A673 (cell line): ENCODE measurements at regions not wholly inside any gene's neighbourhood (a gene's known extent, or its start where the extent isn't known, plus 50 kb on each side); places are given as distances from the start of the nearest gene placed in this dataset.
"Not testable (repeated sequence)": the region's sequence is repeated elsewhere in the genome, so short reads cannot be mapped to it uniquely, and the experiment has no call there.

Source experiments
- BruUV-seq: library from RNA; stranded (reverse); fragments of 400-500 nt; replicated peaks from 2 replicates; lab custom pipeline; 2021; lab: Mats Ljungman, UMichigan
- CTCF ChIA-PET: fragments of 300-600 bp; sonication (Branson Sonifier 250); formaldehyde crosslinking; loops from one replicate; lab custom pipeline; 2022; ENCODE audit warnings: antibody characterized with exemption; lab: Charles Lee
- POLR2A ChIA-PET: fragments of 300-600 bp; sonication (Branson Sonifier 250); formaldehyde crosslinking; loops from one replicate; lab custom pipeline; 2022; ENCODE audit warnings: antibody characterized with exemption; ENCODE audit not compliant: low non-redundant PET; lab: Charles Lee
- DNase-seq: peaks from one replicate; pipeline ENCODE4 v3.0.0-alpha.2; 2015; ENCODE audit warnings: low spot score
- H3K27ac ChIP-seq: fragments of 200-600 bp; sonication (generic); 2 replicates; pipeline ENCODE4 v1.5.1; 2016; ENCODE audit warnings: mixed run types, low read depth, mild to moderate bottlenecking, mixed read lengths, antibody characterized with exemption, low read length; ENCODE audit not compliant: poor library complexity, severe bottlenecking
- H3K27me3 ChIP-seq: fragments of 200-600 bp; sonication (generic); replicated peaks from 2 replicates; pipeline ENCODE4 v1.6.1; 2017; ENCODE audit warnings: mixed run types, low read depth, mild to moderate bottlenecking, mixed read lengths, antibody characterized with exemption, low read length; ENCODE audit not compliant: insufficient read depth, poor library complexity
- H3K36me3 ChIP-seq: fragments of 200-600 bp; sonication (generic); 2 replicates; pipeline ENCODE4 v1.6.1; 2016; ENCODE audit warnings: mixed run types, mild to moderate bottlenecking, mixed read lengths, antibody characterized with exemption, low read length; ENCODE audit not compliant: insufficient read depth, poor library complexity, severe bottlenecking
- H3K4me1 ChIP-seq: fragments of 200-600 bp; sonication (generic); 2 replicates; pipeline ENCODE4 v1.6.1; 2017; ENCODE audit warnings: mixed run types, mild to moderate bottlenecking, mixed read lengths, antibody characterized with exemption, low read length; ENCODE audit not compliant: insufficient read depth, poor library complexity, severe bottlenecking
- H3K4me3 ChIP-seq: fragments of 200-600 bp; sonication (generic); 2 replicates; pipeline ENCODE4 v1.5.1; 2016; ENCODE audit warnings: low read depth, mixed run types, mild to moderate bottlenecking, mixed read lengths, low read length; ENCODE audit not compliant: poor library complexity, severe bottlenecking
- H3K9me3 ChIP-seq: fragments of 200-600 bp; sonication (generic); 2 replicates; pipeline ENCODE4 v1.6.1; 2016; ENCODE audit warnings: mixed run types, low read depth, mild to moderate bottlenecking, mixed read lengths, antibody characterized with exemption, low read length; ENCODE audit not compliant: poor library complexity, severe bottlenecking
- CTCF ChIP-seq: fragments of 300-800, 200-600 bp; sonication (generic); conservative IDR thresholded peaks from 2 replicates; pipeline ENCODE4 v1.5.1; 2017; ENCODE audit warnings: low read depth, mild to moderate bottlenecking, antibody characterized with exemption, low read length, moderate library complexity, mixed read lengths
- EZH2 ChIP-seq: fragments of 200-600 bp; sonication (generic); IDR thresholded peaks from 2 replicates; pipeline ENCODE4 v1.6.1; 2017; ENCODE audit warnings: borderline replicate concordance, low read depth, mild to moderate bottlenecking, mixed read lengths, antibody characterized with exemption, low read length; ENCODE audit not compliant: poor library complexity, severe bottlenecking
- intact Hi-C: fragments of 100-400 bp; cut with micrococcal nuclease; formaldehyde crosslinking; loops from one replicate; pipeline ENCODE4 v1.10.0; 2022; ENCODE audit not compliant: unreplicated experiment

- no peaks in the 10 kb centered on the region for H3K36me3 ChIP-seq
- ChIA-PET CTCF (no interaction called here), POLR2A (no interaction called here)
- H3K9me3 ChIP-seq: no peaks in the 10 kb centered on the region
- no peaks in the 10 kb centered on the region for H3K27me3 ChIP-seq
- H3K27ac ChIP-seq: no peak overlapping the region
- BruUV-seq: no TSS peak
- intact Hi-C loops: no loop called here
- H3K4me1 ChIP-seq: no peaks in the 10 kb centered on the region
- DNase-seq: no peak
- H3K4me3 ChIP-seq: no peak overlapping the region
- TF ChIP-seq CTCF: no peak
- no peak for TF ChIP-seq EZH2
These were observed 532.7 kb upstream of the OLFM3 start for GRCh38 chr1:102529446-102529845.

GRCh38 chr1:102500758-102501157 is 504.0 kb upstream of the OLFM3 start:
- TF ChIP-seq EZH2 (no peak), CTCF (no peak)

GRCh38 chr1:102498929-102499328 is 502.2 kb upstream of the OLFM3 start:
- DNase-seq: no peak
- ChIA-PET CTCF (no interaction called here), POLR2A (no interaction called here)
- intact Hi-C loops: no loop called here
- no peak overlapping the region for H3K27ac ChIP-seq
- no peak overlapping the region for H3K4me3 ChIP-seq
- BruUV-seq: no TSS peak
- no peaks in the 10 kb centered on the region for H3K9me3 ChIP-seq
- TF ChIP-seq CTCF (no peak), EZH2 (no peak)
- H3K27me3 ChIP-seq: no peaks in the 10 kb centered on the region
- H3K4me1 ChIP-seq: no peaks in the 10 kb centered on the region
- no peaks in the 10 kb centered on the region for H3K36me3 ChIP-seq

More at GRCh38 chr1:102500758-102501157, 504.0 kb upstream of the OLFM3 start:
- no peak overlapping the region for H3K4me3 ChIP-seq
- no peak overlapping the region for H3K27ac ChIP-seq
- no peaks in the 10 kb centered on the region for H3K27me3 ChIP-seq
- no peaks in the 10 kb centered on the region for H3K36me3 ChIP-seq
- intact Hi-C loops: no loop called here
- ChIA-PET POLR2A (no interaction called here), CTCF (no interaction called here)
- H3K9me3 ChIP-seq: no peaks in the 10 kb centered on the region
- H3K4me1 ChIP-seq: no peaks in the 10 kb centered on the region
- no TSS peak for BruUV-seq
- no peak for DNase-seq

GRCh38 chr1:102497810-102498209 is 501.1 kb upstream of the OLFM3 start:
- CTCF ChIA-PET, H3K27me3 ChIP-seq, H3K27ac ChIP-seq, POLR2A ChIA-PET, H3K4me3 ChIP-seq, intact Hi-C loops, H3K4me1 ChIP-seq, H3K9me3 ChIP-seq, H3K36me3 ChIP-seq, BruUV-seq: not testable (repeated sequence)
- DNase-seq: peak; percentile 3
